ENCODE measurements at regions not wholly inside any gene's neighbourhood (a gene's known extent, or its start where the extent isn't known, plus 50 kb on each side); places are given as distances from the start of the nearest gene placed in this dataset.
A peak's percentile ranks its signal among the peaks of the same experiment; 100 is the strongest.
"Not testable (repeated sequence)": the region's sequence is repeated elsewhere in the genome, so short reads cannot be mapped to it uniquely, and the experiment has no call there.

GRCh38 chr10:55897490-55897921 lies 463.6 kb downstream of the ZWINT start:
- DNase-seq: no peak

- no peak for DNase-seq
Observed at GRCh38 chr10:55892276-55892675, 468.8 kb downstream of the ZWINT start.

- DNase-seq: no peak
Observed at GRCh38 chr10:55881588-55881987, 479.5 kb downstream of the ZWINT start.

GRCh38 chr10:55873485-55873884 lies 487.6 kb downstream of the ZWINT start:
- no peak for DNase-seq

- no peak for DNase-seq
Observed at GRCh38 chr10:55870186-55870585, 490.9 kb downstream of the ZWINT start.

- DNase-seq: no peak
Observed at GRCh38 chr10:55867848-55868247, 493.2 kb downstream of the ZWINT start.

GRCh38 chr10:55858730-55859129 lies 502.3 kb downstream of the ZWINT start:
- DNase-seq: no peak

GRCh38 chr10:55852900-55853299 lies 508.2 kb downstream of the ZWINT start:
- no peak for DNase-seq

- no peak for DNase-seq
Observed at GRCh38 chr10:55837273-55837672, 523.8 kb downstream of the ZWINT start.

GRCh38 chr10:55822096-55822495 lies 539.0 kb downstream of the ZWINT start:
- DNase-seq: no peak

GRCh38 chr10:55820478-55820877 lies 540.6 kb downstream of the ZWINT start:
- DNase-seq: no peak

- DNase-seq: no peak
Observed at GRCh38 chr10:55820071-55820470, 541.0 kb downstream of the ZWINT start.

- no peak for DNase-seq
Observed at GRCh38 chr10:55813451-55814170, 547.4 kb downstream of the ZWINT start.

- DNase-seq: no peak
Observed at GRCh38 chr10:55803055-55803454, 558.0 kb downstream of the ZWINT start.

GRCh38 chr10:55801353-55801661 lies 559.8 kb downstream of the ZWINT start:
- DNase-seq: no peak

- DNase-seq: no peak
Observed at GRCh38 chr10:55800602-55801352, 560.3 kb downstream of the ZWINT start.

GRCh38 chr10:55793024-55793423 lies 568.0 kb downstream of the ZWINT start:
- peak; percentile 0 for DNase-seq

GRCh38 chr10:55790276-55790675 lies 570.8 kb downstream of the ZWINT start:
- DNase-seq: not testable (repeated sequence)

- DNase-seq: no peak
Observed at GRCh38 chr10:55786461-55787050, 574.5 kb downstream of the ZWINT start.

- DNase-seq: no peak
Observed at GRCh38 chr10:55782181-55782580, 578.9 kb downstream of the ZWINT start.

GRCh38 chr10:55766212-55766611 lies 594.8 kb downstream of the ZWINT start:
- no peak for DNase-seq

- no peak for DNase-seq
Observed at GRCh38 chr10:55750458-55750857, 610.6 kb downstream of the ZWINT start.

- DNase-seq: no peak
Observed at GRCh38 chr10:55747244-55747643, 613.8 kb downstream of the ZWINT start.

GRCh38 chr10:55746002-55746401 lies 615.1 kb downstream of the ZWINT start:
- DNase-seq: no peak
